CD1c-positive myeloid dendritic cell (primary cell): ENCODE measurements at regions not wholly inside any gene's neighbourhood (a gene's known extent, or its start where the extent isn't known, plus 50 kb on each side); places are given as distances from the start of the nearest gene placed in this dataset.

Source experiments
- DNase-seq: peaks from one replicate; pipeline ENCODE4 v3.0.0-alpha.2; 2016; ENCODE audit errors: extremely low spot score

GRCh38 chr6:113739041-113739655 lies 118.0 kb upstream of the MARCKS start:
- no peak for DNase-seq

GRCh38 chr6:113741651-113742050 lies 115.5 kb upstream of the MARCKS start:
- no peak for DNase-seq

DNA sequence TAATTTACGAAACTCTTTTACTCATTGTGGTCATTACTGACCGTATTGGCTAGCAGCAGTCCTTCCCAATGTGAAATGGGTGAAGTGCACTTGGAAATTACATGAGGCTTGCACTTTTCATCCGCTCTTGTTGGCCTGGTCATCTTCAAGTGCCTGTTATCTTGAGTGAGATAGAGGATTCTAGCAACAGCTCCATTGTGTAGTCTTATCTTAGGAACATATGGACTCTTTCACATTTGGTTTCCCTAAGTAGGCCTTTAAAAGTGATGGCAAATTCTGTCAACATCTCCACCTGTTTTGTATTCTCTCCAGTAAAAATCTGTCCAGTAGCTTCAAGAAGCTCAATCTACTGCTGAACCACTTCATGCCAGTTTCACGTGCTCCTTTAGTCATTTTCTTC lies 114.8 kb upstream of the MARCKS start:
- no peak for DNase-seq

- no peak for DNase-seq
Measured at GRCh38 chr6:113744861-113745260, 112.3 kb upstream of the MARCKS start.

DNA sequence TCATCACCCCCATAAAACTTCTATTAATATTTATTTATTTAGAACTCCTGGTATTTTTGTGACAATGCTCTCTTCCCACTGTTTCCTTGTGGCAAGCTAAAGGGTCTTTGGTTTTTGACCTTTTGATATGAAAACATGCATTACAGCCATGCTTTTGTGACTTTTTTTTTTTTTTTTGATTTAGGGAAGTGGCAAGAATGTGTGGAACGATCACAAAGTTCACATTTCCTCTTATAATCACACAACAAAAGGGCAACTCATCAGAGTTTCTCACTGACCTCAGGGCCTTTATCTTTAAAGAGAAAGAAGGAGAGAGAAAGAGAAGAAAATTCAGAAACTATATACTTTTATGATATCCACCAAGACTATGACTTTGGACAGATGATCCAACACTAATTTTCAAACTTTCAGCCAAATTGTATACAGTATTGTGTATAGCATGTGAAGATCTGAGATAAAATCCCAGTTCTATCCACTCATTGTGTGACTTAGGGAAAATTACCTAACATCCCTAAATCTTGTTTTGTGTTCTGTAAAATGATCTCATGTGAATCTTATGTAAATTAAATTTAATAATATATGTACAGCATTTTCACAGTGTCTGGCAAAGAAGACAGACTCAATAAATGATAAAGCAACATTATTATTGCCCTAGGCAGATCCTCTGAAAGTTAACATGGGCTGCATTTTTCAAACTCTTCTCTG lies 106.8 kb upstream of the MARCKS start:
- peak; percentile 58 for DNase-seq

DNA sequence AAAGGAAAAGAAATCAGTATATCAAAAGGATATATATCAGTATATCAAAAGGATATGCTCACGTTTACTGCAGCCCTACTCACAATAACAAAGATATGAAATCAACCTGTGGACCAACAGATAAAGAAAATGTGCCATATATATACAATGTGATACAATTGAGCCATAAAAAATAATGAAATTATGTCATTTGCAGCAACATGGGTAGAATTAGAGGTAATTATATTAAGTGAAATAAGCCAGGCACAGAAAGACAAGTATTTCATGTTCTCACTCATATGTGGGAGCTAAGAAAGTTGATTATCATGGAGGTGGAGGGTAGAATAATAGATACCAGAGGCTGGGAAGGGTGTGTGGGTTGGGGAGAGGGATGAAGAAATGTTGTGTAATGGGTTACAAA lies 102.9 kb upstream of the MARCKS start:
- DNase-seq: no peak

DNA sequence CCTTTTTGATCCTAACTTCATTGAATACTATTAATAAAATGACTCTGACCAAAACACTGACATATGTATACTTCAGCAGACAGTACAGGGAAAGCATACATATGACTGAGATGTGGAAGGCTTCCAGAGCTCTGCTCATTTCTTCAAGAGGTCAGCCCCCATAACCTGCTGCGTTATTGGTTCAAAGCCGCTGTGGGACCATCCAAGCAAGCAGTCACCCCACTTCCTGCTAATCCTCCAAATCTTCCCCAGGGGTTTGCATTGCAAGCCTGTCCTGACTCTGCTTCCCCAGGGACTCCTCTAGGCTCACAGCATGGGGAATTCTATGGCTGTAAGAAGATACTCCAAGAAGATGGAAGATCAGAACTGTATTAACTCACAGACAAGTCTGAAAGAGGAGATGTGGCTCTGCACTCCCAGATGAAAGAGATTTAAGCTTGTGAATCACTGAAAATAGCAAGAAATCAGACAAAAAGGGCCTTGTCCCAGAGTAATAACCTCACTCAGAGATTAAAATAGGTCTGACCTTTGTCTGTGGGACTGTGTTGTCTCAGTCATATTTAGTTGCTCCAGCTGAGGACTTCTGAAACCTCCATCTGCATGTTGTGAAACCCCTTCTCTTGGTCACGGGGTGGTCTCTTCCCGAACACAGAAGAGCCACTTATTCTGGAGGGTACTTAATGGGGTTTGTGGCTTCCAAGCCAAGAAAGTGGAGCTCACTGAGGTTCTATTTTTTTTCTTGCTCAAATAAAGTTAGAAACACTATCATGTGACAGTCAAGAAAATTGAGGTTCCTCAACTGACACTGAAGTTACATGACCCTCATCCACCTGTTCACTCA lies 101.5 kb upstream of the MARCKS start:
- no peak for DNase-seq

- DNase-seq: no peak
Measured at GRCh38 chr6:113756290-113756665, 100.9 kb upstream of the MARCKS start.

GRCh38 chr6:113758214-113758613 lies 98.9 kb upstream of the MARCKS start:
- no peak for DNase-seq

DNA sequence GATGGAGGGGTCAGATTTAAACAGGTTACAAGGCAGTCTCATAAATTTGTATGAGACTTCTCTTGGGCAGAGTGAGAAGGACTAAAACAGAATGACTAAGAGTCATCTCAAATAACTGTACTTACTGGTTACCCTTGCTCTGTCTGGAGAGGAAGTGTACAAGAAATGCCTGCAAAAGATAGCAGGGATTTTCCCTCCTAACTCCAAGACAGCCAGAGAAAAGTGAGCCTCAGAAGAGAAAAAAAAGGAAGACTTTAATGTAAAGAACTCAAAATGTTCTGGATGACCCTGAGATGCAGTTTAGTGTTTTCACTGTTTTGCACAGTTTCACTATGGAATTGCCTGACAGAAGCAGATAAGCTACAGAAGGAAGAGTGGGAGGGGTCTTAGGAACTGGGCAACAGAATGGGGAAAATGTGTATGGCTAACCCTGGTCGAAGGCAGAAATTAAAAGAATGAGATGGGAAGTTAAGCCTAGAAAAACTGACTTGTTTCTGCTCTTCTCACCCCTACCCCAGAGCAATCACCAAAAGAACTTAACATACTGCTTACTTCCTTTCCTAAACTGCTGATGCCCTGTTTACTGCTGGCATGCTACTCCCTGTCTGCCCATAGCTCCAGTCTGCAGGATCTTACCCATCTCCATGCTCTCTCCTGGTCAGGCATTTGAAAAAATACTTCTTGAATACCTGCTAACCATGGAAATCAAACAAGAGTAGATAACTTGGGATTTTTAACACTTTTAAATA lies 98.1 kb upstream of the MARCKS start:
- DNase-seq: peak; percentile 24

- DNase-seq: peak; percentile 12
Measured at GRCh38 chr6:113762641-113763040, 94.5 kb upstream of the MARCKS start.

- DNase-seq: no peak
Measured at GRCh38 chr6:113763311-113763766, 93.8 kb upstream of the MARCKS start.

GRCh38 chr6:113763876-113764275 lies 93.3 kb upstream of the MARCKS start:
- DNase-seq: peak; percentile 52

GRCh38 chr6:113765909-113766308 lies 91.2 kb upstream of the MARCKS start:
- no peak for DNase-seq

GRCh38 chr6:113767985-113768384 lies 89.2 kb upstream of the MARCKS start:
- no peak for DNase-seq

GRCh38 chr6:113772961-113773360 lies 84.2 kb upstream of the MARCKS start:
- DNase-seq: no peak

DNA sequence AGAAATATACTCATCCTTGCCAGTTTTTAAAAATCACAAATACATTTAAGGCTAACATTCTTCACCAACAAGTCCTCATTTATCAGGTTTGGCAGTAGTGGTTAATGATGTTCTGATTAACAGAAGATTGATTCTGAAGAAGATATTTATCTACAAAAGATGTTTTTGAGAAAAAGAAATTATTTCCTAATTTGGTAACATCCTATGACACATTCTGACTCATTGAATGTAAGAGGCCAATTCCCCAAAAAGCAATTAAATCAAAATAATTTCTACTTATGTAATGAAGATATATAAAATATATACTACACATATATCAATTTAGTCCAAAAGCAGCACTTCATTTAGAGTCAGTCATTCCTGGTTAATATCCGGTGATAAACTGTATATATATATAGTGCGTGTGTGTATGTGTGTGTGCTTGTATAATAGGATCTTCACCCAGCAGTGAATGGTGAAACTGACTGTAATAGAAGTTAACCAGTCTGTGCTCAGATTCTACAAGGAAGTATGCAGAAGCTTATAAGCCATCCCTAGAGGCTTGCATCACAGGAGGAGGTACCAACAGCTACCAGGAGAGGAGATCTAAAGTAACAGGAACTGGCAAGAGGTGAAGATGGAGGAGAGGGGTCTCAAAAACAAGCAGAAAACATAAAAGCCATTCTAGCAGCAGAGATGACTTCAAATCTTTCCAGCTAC lies 82.9 kb upstream of the MARCKS start:
- no peak for DNase-seq

GRCh38 chr6:113776998-113777397 lies 80.1 kb upstream of the MARCKS start:
- no peak for DNase-seq

DNA sequence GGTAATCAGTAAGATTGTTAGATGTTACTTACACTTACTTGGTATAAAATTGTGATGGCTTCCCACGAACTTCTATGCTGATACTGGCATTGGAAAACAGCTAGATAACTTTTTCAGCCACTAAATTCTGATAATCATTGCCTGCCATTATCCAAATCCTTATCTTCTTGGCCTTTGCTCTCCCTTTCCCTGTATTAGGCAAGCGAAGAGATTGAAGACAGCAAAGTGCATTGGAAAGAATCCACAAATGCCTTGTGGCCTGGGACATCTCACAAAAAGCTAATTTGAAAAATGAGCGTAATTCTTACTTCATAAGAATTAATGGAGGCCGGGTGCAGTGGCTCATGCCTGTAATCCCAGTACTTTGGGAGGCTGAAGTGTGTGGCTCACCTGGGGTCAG lies 79.5 kb upstream of the MARCKS start:
- DNase-seq: no peak

DNA sequence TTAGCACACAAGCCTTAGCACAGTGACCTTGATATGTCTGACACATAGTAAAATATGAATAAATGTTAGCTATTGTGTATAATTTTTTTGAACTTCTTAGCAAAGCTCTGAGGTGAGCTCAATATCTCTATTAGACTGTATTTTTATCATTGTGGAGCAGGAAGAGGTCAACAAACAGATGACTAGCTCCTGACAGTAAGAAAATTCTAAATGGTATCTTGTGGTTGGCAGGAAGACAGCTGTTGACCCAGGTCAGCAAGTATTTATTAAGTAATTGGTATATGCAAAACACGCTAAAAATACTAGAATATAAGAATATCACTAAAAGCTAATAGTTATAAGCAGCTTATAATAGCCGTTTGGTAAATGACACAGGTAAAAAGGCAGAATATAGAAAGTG lies 77.5 kb upstream of the MARCKS start:
- DNase-seq: no peak

- DNase-seq: no peak
Measured at GRCh38 chr6:113782636-113783035, 74.5 kb upstream of the MARCKS start.
